Type B pancreatic cell (in vitro differentiated cells): ENCODE measurements at regions not wholly inside any gene's neighbourhood (a gene's known extent, or its start where the extent isn't known, plus 50 kb on each side); places are given as distances from the start of the nearest gene placed in this dataset.

ENCODE experiments used
- DNase-seq: peaks from one replicate; pipeline ENCODE4 v3.0.0; 2021; ENCODE audit warnings: mixed read lengths; ENCODE audit not compliant: unreplicated experiment; ENCODE audit errors: extremely low spot score
- H3K27ac Mint-ChIP-seq: 2 replicates; pipeline ENCODE4 v1.8.0; 2021; ENCODE audit warnings: mild to moderate bottlenecking, mixed read lengths
- H3K27me3 Mint-ChIP-seq: 2 replicates; pipeline ENCODE4 v1.8.0; 2021; ENCODE audit warnings: mixed read lengths
- H3K36me3 Mint-ChIP-seq: 2 replicates; pipeline ENCODE4 v1.8.0; 2021; ENCODE audit warnings: mixed read lengths
- H3K4me1 Mint-ChIP-seq: one replicate; pipeline ENCODE4 v1.8.0; 2021; ENCODE audit warnings: mixed read lengths; ENCODE audit not compliant: unreplicated experiment
- H3K4me3 Mint-ChIP-seq: 2 replicates; pipeline ENCODE4 v1.8.0; 2021; ENCODE audit warnings: mild to moderate bottlenecking, mixed read lengths
- H3K9me3 Mint-ChIP-seq: 2 replicates; pipeline ENCODE4 v1.8.0; 2021; ENCODE audit warnings: mixed read lengths
- CTCF ChIP-seq: fragments of 200-600 bp; sonication (generic); conservative IDR thresholded peaks from 2 replicates; pipeline ENCODE4 v1.5.0; 2021; ENCODE audit warnings: antibody characterized with exemption, mild to moderate bottlenecking

DNA sequence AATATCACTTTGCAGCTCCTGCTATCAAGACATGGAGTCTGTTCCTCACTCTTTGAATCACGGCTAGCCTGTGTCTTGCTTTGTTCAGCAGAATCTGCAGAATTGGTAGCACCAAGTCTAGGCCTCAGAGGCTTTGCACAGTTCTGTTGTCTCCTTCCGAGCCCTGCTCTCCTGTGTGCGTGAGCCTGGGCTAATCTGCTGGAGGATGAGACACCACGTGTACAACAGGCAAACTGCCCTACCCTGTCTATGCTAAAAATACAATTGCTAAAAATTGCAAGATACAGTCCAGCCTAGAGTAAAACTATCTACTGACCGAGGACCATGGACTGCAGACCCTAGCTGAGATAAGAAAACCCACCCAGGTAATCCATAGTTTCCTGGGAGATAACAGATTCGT is 484.7 kb downstream of the NPIPA7 start:
- Mint-ChIP-seq H3K9me3 (no peaks in the 10 kb centered on the region), H3K27ac (no peak overlapping the region), H3K36me3 (no peaks in the 10 kb centered on the region), H3K27me3 (peaks cover 22% of the 10 kb centered on the region), H3K4me1 (no peaks in the 10 kb centered on the region), H3K4me3 (no peak overlapping the region)
- DNase-seq = no peak
- TF ChIP-seq CTCF = no peak

DNA sequence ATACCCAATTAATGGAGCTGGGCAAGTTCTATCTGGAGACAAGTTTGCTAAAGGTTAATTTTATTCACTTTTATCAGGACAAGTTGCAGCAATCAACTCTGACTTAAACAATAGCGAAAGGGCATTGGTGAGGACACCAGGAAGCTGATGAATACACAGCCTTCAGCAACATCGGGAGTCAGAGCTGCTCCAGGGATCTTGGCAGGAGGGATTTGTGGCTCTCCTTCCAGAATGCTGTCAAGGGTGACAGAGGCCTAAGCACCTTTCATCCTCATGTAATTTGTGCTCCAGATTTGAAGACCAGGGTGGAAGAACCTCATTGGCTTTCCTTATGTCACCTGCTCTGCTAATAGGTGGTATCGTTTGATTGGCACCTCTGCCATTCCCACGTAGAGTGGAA is 485.6 kb downstream of the NPIPA7 start:
- peaks cover 30% of the 10 kb centered on the region for H3K27me3 Mint-ChIP-seq

DNA sequence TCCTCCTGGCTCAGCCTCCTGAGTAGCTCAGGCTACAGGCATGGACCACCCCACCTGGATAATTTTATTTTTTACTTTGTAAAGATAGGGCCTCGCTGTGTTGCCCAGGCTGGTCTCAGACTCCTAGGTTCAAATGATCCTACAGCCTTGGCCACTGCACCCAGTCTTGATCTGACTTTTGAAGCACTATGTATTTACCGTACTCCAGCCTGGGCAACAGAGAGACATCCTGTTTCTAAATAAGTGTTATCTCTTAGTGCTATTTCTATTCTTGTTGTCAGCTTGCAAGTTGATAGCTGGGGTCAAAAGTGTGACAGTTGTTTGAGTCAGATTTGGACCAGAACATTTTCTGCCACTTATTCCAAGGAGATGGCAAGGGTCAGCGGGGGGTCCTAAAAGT is 486.4 kb downstream of the NPIPA7 start:
- Mint-ChIP-seq H3K4me3 (no peak overlapping the region), H3K4me1 (no peaks in the 10 kb centered on the region), H3K9me3 (no peaks in the 10 kb centered on the region), H3K36me3 (no peaks in the 10 kb centered on the region), H3K27ac (no peak overlapping the region), H3K27me3 (peaks cover 35% of the 10 kb centered on the region)
- DNase-seq = no peak
- no peak for TF ChIP-seq CTCF

More for the DNA sequence above, 485.6 kb downstream of the NPIPA7 start:
- H3K27ac Mint-ChIP-seq = no peak overlapping the region
- H3K36me3 Mint-ChIP-seq = no peaks in the 10 kb centered on the region
- no peaks in the 10 kb centered on the region for H3K4me1 Mint-ChIP-seq
- H3K4me3 Mint-ChIP-seq = no peak overlapping the region
- no peak for DNase-seq
- TF ChIP-seq CTCF = no peak
- H3K9me3 Mint-ChIP-seq = no peaks in the 10 kb centered on the region

DNA sequence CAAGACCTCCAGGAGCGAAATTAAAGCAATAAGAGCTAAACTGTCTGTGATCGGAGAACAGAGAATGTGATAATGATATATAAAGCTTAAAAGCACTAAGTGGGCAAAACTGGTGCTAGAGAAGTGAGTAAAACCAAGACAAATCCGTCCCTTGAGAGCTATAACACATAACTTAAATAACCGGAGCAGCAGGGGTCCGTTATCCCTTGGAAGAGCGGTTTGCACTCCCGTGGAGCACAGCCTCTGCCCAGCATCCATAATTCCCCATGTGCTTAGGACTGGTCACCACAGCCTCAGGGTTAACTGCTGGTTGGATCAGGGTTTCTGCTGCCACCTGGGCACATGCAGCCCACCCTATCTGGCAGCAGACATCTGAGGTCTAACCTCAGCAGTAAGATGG is 489.0 kb downstream of the NPIPA7 start:
- Mint-ChIP-seq H3K36me3 (no peaks in the 10 kb centered on the region), H3K4me1 (no peaks in the 10 kb centered on the region), H3K9me3 (no peaks in the 10 kb centered on the region), H3K27me3 (peaks cover 55% of the 10 kb centered on the region), H3K4me3 (no peak overlapping the region), H3K27ac (no peak overlapping the region)
- TF ChIP-seq CTCF = no peak
- DNase-seq = no peak

DNA sequence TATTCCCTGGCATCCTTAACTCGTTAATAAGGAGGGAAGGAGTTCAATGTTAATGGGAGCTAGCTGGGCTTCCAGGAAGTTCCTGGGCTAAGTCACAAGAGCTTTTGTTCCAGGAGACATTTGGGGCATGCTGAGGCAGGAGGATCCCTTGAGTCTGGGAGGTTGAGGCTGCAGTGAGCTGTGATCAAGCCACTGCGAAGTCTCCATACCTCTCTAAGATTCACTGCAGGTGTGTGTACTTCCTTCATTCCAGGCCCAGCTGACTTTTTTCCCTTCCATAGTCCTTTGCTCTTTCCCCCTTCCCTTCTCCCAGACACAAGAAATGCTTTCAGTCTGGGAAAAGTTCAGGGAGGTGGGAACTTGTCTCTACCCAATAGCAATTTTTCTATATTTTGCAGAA is 489.8 kb downstream of the NPIPA7 start:
- Mint-ChIP-seq H3K27me3 (peaks cover 52% of the 10 kb centered on the region), H3K27ac (no peak overlapping the region), H3K36me3 (no peaks in the 10 kb centered on the region), H3K4me1 (no peaks in the 10 kb centered on the region), H3K4me3 (no peak overlapping the region), H3K9me3 (no peaks in the 10 kb centered on the region)
- no peak for DNase-seq
- TF ChIP-seq CTCF = no peak

DNA sequence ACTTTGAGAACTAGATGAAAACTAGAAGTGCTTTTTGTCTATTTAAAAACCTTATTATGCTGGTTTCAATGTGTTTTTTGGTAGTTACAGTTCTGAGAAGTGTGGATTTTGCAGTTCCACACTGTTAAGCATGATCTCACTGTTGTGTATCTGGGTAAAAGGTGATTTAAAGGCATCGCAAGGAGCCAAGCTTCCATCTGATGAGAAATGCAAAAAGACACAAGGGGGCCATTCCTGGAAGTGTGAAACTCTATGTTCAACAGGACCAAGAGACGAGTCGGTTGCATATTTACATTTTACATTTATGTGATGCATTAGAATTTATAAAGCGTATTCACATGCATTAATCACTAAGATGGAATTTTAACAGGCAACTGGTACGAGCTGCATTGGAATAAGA is 490.8 kb downstream of the NPIPA7 start:
- no peaks in the 10 kb centered on the region for H3K9me3 Mint-ChIP-seq
- DNase-seq = no peak
- no peak overlapping the region for H3K4me3 Mint-ChIP-seq
- TF ChIP-seq CTCF = no peak
- H3K27me3 Mint-ChIP-seq = peaks cover 59% of the 10 kb centered on the region
- no peaks in the 10 kb centered on the region for H3K36me3 Mint-ChIP-seq
- H3K27ac Mint-ChIP-seq = no peak overlapping the region
- no peaks in the 10 kb centered on the region for H3K4me1 Mint-ChIP-seq
